ENCODE measurements at regions not wholly inside any gene's neighbourhood (a gene's known extent, or its start where the extent isn't known, plus 50 kb on each side); places are given as distances from the start of the nearest gene placed in this dataset.

DNA sequence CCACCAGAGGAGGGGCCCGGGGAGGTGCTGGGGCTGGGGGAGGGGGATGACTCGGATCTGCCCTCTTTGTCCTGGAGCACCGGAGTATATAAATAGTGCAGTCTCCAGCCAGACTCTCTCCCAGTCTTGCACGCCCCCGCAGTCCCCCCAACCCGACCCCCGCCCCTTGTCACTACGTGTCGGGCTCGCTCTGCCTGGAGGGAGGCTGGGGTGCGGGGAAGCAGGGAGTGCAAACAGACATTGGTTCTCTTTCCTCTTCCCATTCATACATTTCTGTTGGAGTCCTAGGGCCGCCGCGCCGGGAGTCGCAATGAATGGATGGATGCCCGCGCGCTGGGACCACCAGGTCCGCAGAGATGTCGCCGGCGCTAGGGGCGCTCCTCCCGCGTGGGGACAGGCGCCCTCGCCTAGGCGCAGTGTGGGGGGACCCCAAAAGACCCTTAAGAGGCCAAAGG lies 179.3 kb downstream of the TBXT start:
- Mint-ChIP-seq H3K4me3 (ENCODE audit: unreplicated experiment) (peak overlapping the region; percentile 90), H3K4me1 (ENCODE audit: low read depth, unreplicated experiment) (peaks cover 15% of the 10 kb centered on the region), H3K9me3 (ENCODE audit: unreplicated experiment) (peaks cover 5% of the 10 kb centered on the region), H3K36me3 (ENCODE audit: unreplicated experiment) (no peaks in the 10 kb centered on the region), H3K27ac (ENCODE audit: unreplicated experiment) (no peak overlapping the region), H3K27me3 (ENCODE audit: unreplicated experiment) (peaks cover 32% of the 10 kb centered on the region)
- DNase-seq: peak; percentile 72
- TF ChIP-seq, protein P1, sequence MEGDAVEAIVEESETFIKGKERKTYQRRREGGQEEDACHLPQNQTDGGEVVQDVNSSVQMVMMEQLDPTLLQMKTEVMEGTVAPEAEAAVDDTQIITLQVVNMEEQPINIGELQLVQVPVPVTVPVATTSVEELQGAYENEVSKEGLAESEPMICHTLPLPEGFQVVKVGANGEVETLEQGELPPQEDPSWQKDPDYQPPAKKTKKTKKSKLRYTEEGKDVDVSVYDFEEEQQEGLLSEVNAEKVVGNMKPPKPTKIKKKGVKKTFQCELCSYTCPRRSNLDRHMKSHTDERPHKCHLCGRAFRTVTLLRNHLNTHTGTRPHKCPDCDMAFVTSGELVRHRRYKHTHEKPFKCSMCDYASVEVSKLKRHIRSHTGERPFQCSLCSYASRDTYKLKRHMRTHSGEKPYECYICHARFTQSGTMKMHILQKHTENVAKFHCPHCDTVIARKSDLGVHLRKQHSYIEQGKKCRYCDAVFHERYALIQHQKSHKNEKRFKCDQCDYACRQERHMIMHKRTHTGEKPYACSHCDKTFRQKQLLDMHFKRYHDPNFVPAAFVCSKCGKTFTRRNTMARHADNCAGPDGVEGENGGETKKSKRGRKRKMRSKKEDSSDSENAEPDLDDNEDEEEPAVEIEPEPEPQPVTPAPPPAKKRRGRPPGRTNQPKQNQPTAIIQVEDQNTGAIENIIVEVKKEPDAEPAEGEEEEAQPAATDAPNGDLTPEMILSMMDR (IDR thresholded peaks at IDR 0.05; ENCODE audit: partially characterized antibody, unreplicated experiment): no peak

DNA sequence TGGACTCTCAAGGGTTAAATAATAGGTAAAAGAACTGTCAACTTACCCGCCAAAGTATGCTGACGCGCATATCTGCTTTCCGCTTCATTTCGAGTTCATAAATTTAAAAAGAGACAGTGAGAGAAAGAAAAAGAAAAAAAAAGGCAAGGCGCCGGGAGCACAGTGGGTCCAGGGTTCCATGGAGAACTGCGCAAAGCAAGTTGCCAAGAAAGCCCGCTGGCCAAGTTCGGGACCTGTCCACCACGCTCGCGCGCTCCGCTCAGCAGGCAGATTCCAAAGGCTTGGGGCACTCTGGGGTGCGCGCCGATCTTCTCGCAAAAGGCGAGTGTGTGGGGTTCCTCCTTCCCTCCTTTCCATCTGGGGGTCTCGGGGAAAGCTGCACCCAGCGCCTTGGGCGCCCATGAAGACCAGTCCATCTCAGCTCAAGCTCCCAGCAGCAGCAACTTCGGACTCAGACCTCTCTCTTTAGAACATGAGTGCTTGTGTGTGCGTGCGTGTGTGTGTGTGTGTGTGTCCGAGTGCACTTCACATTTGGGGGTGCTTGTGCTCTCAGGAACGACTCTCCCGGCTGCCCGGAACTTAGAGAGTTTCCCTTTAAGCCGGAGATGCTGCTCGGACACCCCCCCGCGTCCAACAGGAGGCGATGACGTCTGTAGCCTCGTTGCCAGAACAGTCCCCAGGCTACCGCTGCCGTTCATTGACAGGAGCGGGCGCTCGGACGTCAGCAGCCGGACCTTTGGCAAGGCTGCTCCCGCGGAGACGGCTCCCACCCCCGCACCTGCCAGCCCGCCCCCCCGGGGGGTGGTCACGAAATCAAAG lies 180.0 kb downstream of the TBXT start:
- Mint-ChIP-seq H3K4me1 (ENCODE audit: low read depth, unreplicated experiment) (peaks cover 15% of the 10 kb centered on the region), H3K27me3 (ENCODE audit: unreplicated experiment) (peaks cover 32% of the 10 kb centered on the region), H3K9me3 (ENCODE audit: unreplicated experiment) (peaks cover 5% of the 10 kb centered on the region), H3K27ac (ENCODE audit: unreplicated experiment) (no peak overlapping the region), H3K4me3 (ENCODE audit: unreplicated experiment) (peak overlapping the region; percentile 90), H3K36me3 (ENCODE audit: unreplicated experiment) (no peaks in the 10 kb centered on the region)
- DNase-seq: peak; percentile 78
- TF ChIP-seq, protein P1 (IDR thresholded peaks at IDR 0.05; ENCODE audit: partially characterized antibody, unreplicated experiment): no peak

DNA sequence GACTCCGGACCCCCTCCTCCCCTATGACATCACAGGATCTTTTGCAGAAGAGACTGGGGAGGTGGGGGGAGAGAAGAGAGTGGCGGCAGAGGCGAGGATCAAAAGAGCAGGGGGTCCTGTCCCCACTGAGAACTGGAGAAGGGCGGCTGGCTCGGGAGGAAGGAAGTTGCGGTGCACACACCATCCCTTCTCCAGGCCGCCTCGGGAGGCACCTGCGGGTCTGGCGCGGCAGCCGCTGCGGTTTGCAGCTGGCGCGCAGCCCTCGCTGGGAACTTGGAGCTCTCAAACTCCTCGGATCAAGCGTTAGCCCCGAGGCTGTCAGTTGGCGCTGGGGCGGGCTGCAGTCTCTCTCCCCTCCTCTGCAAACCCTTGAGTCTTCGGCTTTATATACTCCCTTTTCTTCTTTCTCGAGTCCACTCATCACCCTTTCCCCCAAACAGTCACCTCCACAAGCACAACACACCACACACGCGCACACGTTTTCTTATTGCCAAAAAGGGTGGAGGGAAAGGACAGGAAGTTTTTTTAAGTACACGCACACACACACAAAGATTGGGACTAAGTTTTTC lies 180.7 kb downstream of the TBXT start:
- peaks cover 32% of the 10 kb centered on the region for H3K27me3 Mint-ChIP-seq (ENCODE audit: unreplicated experiment)
- DNase-seq: peak; percentile 39
- no peak overlapping the region for H3K27ac Mint-ChIP-seq (ENCODE audit: unreplicated experiment)
- H3K9me3 Mint-ChIP-seq (ENCODE audit: unreplicated experiment): peaks cover 5% of the 10 kb centered on the region
- H3K4me1 Mint-ChIP-seq (ENCODE audit: low read depth, unreplicated experiment): peaks cover 15% of the 10 kb centered on the region
- H3K36me3 Mint-ChIP-seq (ENCODE audit: unreplicated experiment): no peaks in the 10 kb centered on the region
- H3K4me3 Mint-ChIP-seq (ENCODE audit: unreplicated experiment): peak overlapping the region; percentile 90
- TF ChIP-seq, protein P1 (IDR thresholded peaks at IDR 0.05; ENCODE audit: partially characterized antibody, unreplicated experiment): no peak

DNA sequence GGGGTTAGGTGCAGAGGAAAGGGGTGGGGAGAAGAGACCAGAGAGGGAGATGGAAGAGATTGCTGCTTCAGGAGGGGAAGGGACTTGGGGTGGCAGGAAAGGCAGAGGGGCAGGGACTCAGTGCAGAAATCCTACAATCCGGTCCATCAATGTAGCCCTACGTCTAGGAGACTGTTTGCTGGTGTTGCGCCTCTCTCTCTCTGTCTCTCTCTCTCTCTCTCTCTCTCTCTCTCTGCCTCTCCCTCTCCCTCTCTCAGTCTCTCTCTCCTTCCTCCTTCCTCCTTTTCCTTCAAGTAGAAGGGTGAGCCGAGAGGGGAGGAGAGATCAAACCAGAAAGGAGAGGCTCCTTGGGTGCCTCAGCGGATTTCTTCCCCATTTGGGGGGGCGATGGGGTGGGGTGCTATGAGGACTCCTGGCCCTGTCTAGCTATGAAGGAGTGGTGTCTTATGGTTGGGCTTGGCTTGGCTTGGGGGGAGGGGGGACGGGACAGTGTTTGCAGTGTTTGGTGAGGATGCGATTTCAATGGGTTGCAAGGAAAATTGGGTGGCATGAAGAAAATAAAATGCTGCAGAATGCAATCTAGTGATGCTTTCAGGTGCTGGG lies 181.2 kb downstream of the TBXT start:
- H3K36me3 Mint-ChIP-seq (ENCODE audit: unreplicated experiment): no peaks in the 10 kb centered on the region
- no peak overlapping the region for H3K27ac Mint-ChIP-seq (ENCODE audit: unreplicated experiment)
- H3K27me3 Mint-ChIP-seq (ENCODE audit: unreplicated experiment): peaks cover 32% of the 10 kb centered on the region
- peaks cover 15% of the 10 kb centered on the region for H3K4me1 Mint-ChIP-seq (ENCODE audit: low read depth, unreplicated experiment)
- TF ChIP-seq, protein P1 (IDR thresholded peaks at IDR 0.05; ENCODE audit: partially characterized antibody, unreplicated experiment): no peak
- peaks cover 5% of the 10 kb centered on the region for H3K9me3 Mint-ChIP-seq (ENCODE audit: unreplicated experiment)
- peak overlapping the region; percentile 90 for H3K4me3 Mint-ChIP-seq (ENCODE audit: unreplicated experiment)
- no peak for DNase-seq
